ENCODE measurements at regions not wholly inside any gene's neighbourhood (a gene's known extent, or its start where the extent isn't known, plus 50 kb on each side); places are given as distances from the start of the nearest gene placed in this dataset.

- no peaks in the 10 kb centered on the region for H3K79me2 ChIP-seq (ENCODE audit: control insufficient read depth, insufficient read depth, low read length, unreplicated experiment)
- no peaks in the 10 kb centered on the region for H3K4me1 ChIP-seq (ENCODE audit: control insufficient read depth, insufficient read depth, low read length, unreplicated experiment)
- no peak overlapping the region for H3K4me3 ChIP-seq (ENCODE audit: low read depth, low read length)
- no peak overlapping the region for H2AFZ ChIP-seq (ENCODE audit: low read length, unreplicated experiment)
- H3K36me3 ChIP-seq (ENCODE audit: insufficient read depth, low read length): no peaks in the 10 kb centered on the region; the same call in 1 of the 2 replicates
- no peak overlapping the region for H3K27ac ChIP-seq (ENCODE audit: low read depth, low read length)
- no peaks in the 10 kb centered on the region for H3K27me3 ChIP-seq (ENCODE audit: insufficient read depth, low read length)
These were observed 64.8 kb upstream of the PLEKHG3 start for GRCh38 chr14:64639340-64639821.

- Histone ChIP-seq H3K4me3 (ENCODE audit: low read depth, low read length) (no peak overlapping the region), H3K4me1 (ENCODE audit: control insufficient read depth, insufficient read depth, low read length, unreplicated experiment) (peaks cover 9% of the 10 kb centered on the region), H3K27me3 (ENCODE audit: insufficient read depth, low read length) (no peaks in the 10 kb centered on the region), H3K79me2 (ENCODE audit: control insufficient read depth, insufficient read depth, low read length, unreplicated experiment) (no peaks in the 10 kb centered on the region), H2AFZ (ENCODE audit: low read length, unreplicated experiment) (no peak overlapping the region), H3K36me3 (ENCODE audit: insufficient read depth, low read length) (no peaks in the 10 kb centered on the region; the same call in 1 of the 2 replicates), H3K27ac (ENCODE audit: low read depth, low read length) (no peak overlapping the region)
These were observed 63.4 kb upstream of the PLEKHG3 start for GRCh38 chr14:64640839-64641238.

GRCh38 chr14:64641760-64642159 lies 62.5 kb upstream of the PLEKHG3 start:
- peaks cover 11% of the 10 kb centered on the region for H3K4me1 ChIP-seq (ENCODE audit: control insufficient read depth, insufficient read depth, low read length, unreplicated experiment)
- H3K36me3 ChIP-seq (ENCODE audit: insufficient read depth, low read length): no peaks in the 10 kb centered on the region; the same call in 1 of the 2 replicates
- H3K27ac ChIP-seq (ENCODE audit: low read depth, low read length): no peak overlapping the region
- no peaks in the 10 kb centered on the region for H3K79me2 ChIP-seq (ENCODE audit: control insufficient read depth, insufficient read depth, low read length, unreplicated experiment)
- no peaks in the 10 kb centered on the region for H3K27me3 ChIP-seq (ENCODE audit: insufficient read depth, low read length)
- no peak overlapping the region for H3K4me3 ChIP-seq (ENCODE audit: low read depth, low read length)
- H2AFZ ChIP-seq (ENCODE audit: low read length, unreplicated experiment): no peak overlapping the region

DNA sequence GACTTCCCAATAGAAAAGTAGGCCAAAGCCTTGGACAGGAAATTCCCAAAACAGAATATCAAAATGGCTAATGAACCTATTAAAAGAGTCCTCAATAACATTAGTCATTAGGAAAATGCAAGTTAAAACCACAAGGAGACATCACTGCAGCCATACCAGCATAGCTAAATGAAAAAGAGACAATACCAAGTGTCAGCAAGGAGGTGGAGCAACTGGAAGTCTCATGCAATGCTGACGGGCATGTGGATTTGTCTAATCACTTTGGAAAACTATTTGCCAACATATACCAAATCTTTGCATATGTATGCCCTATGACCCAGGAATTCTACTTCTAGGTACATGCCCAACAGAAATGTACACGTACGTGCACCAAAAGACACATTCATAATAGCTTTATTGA lies 60.5 kb upstream of the PLEKHG3 start:
- no peak overlapping the region for H3K4me3 ChIP-seq (ENCODE audit: low read depth, low read length)
- H2AFZ ChIP-seq (ENCODE audit: low read length, unreplicated experiment): no peak overlapping the region
- H3K79me2 ChIP-seq (ENCODE audit: control insufficient read depth, insufficient read depth, low read length, unreplicated experiment): no peaks in the 10 kb centered on the region
- no peaks in the 10 kb centered on the region; the same call in 1 of the 2 replicates for H3K36me3 ChIP-seq (ENCODE audit: insufficient read depth, low read length)
- H3K27ac ChIP-seq (ENCODE audit: low read depth, low read length): no peak overlapping the region
- peaks cover 11% of the 10 kb centered on the region for H3K4me1 ChIP-seq (ENCODE audit: control insufficient read depth, insufficient read depth, low read length, unreplicated experiment)
- no peaks in the 10 kb centered on the region for H3K27me3 ChIP-seq (ENCODE audit: insufficient read depth, low read length)

DNA sequence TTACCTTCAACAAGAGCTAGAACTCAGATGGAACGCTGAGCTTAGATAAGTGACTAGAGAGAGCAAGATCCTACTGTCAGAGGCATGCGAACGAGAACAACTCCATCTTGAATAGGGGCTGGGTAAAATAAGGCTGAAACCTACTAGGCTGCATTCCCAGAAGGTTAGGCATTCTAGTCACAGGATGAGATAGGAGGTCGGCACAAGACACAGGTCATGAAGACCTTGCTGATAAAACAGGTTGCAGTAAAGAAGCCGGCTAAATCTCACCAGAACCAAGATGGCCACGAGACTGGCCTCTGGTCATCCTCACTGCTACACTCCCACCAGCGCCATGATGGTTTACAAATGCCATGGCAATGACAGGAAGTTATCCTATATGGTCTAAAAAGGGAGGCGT lies 59.6 kb upstream of the PLEKHG3 start:
- Histone ChIP-seq H3K4me1 (ENCODE audit: control insufficient read depth, insufficient read depth, low read length, unreplicated experiment) (peaks cover 11% of the 10 kb centered on the region), H3K27ac (ENCODE audit: low read depth, low read length) (no peak overlapping the region), H3K27me3 (ENCODE audit: insufficient read depth, low read length) (no peaks in the 10 kb centered on the region), H3K79me2 (ENCODE audit: control insufficient read depth, insufficient read depth, low read length, unreplicated experiment) (no peaks in the 10 kb centered on the region), H3K4me3 (ENCODE audit: low read depth, low read length) (no peak overlapping the region), H2AFZ (ENCODE audit: low read length, unreplicated experiment) (no peak overlapping the region), H3K36me3 (ENCODE audit: insufficient read depth, low read length) (no peaks in the 10 kb centered on the region; the same call in 1 of the 2 replicates)

GRCh38 chr14:64645220-64645892 lies 58.9 kb upstream of the PLEKHG3 start:
- Histone ChIP-seq H3K27ac (ENCODE audit: low read depth, low read length) (peak overlapping the region; percentile 69), H3K4me1 (ENCODE audit: control insufficient read depth, insufficient read depth, low read length, unreplicated experiment) (peaks cover 11% of the 10 kb centered on the region), H3K79me2 (ENCODE audit: control insufficient read depth, insufficient read depth, low read length, unreplicated experiment) (no peaks in the 10 kb centered on the region), H2AFZ (ENCODE audit: low read length, unreplicated experiment) (peak overlapping the region; percentile 95), H3K27me3 (ENCODE audit: insufficient read depth, low read length) (no peaks in the 10 kb centered on the region), H3K36me3 (ENCODE audit: insufficient read depth, low read length) (no peaks in the 10 kb centered on the region; the same call in 1 of the 2 replicates), H3K4me3 (ENCODE audit: low read depth, low read length) (no peak overlapping the region)

GRCh38 chr14:64646103-64646502 lies 58.1 kb upstream of the PLEKHG3 start:
- H3K4me3 ChIP-seq (ENCODE audit: low read depth, low read length): no peak overlapping the region
- H3K79me2 ChIP-seq (ENCODE audit: control insufficient read depth, insufficient read depth, low read length, unreplicated experiment): no peaks in the 10 kb centered on the region
- peak overlapping the region; percentile 95 for H2AFZ ChIP-seq (ENCODE audit: low read length, unreplicated experiment)
- peaks cover 11% of the 10 kb centered on the region for H3K4me1 ChIP-seq (ENCODE audit: control insufficient read depth, insufficient read depth, low read length, unreplicated experiment)
- H3K27me3 ChIP-seq (ENCODE audit: insufficient read depth, low read length): no peaks in the 10 kb centered on the region
- no peaks in the 10 kb centered on the region; the same call in 1 of the 2 replicates for H3K36me3 ChIP-seq (ENCODE audit: insufficient read depth, low read length)
- H3K27ac ChIP-seq (ENCODE audit: low read depth, low read length): peak overlapping the region; percentile 69

- Histone ChIP-seq H3K79me2 (ENCODE audit: control insufficient read depth, insufficient read depth, low read length, unreplicated experiment) (no peaks in the 10 kb centered on the region), H3K27me3 (ENCODE audit: insufficient read depth, low read length) (no peaks in the 10 kb centered on the region), H3K4me3 (ENCODE audit: low read depth, low read length) (no peak overlapping the region), H3K36me3 (ENCODE audit: insufficient read depth, low read length) (no peaks in the 10 kb centered on the region), H3K27ac (ENCODE audit: low read depth, low read length) (no peak overlapping the region), H2AFZ (ENCODE audit: low read length, unreplicated experiment) (no peak overlapping the region), H3K4me1 (ENCODE audit: control insufficient read depth, insufficient read depth, low read length, unreplicated experiment) (peaks cover 20% of the 10 kb centered on the region)
These were observed 54.7 kb upstream of the PLEKHG3 start for GRCh38 chr14:64649383-64649998.

DNA sequence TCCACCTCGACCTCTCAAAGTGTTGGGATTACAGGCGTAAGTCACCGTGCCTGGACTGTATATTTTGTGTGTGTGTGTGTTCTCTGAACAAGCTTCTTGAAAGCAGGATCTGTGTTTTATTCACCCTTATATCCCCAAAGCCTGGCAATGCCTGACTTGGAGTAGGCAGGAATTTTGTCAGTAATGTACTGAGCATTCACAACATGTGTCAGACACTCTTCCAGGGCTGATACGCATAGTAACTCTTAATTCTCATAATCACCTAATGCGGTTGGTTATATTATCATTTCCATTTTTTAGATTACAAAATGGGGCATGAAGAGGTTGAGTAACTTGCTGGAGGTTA lies 50.4 kb upstream of the PLEKHG3 start:
- H3K79me2 ChIP-seq (ENCODE audit: control insufficient read depth, insufficient read depth, low read length, unreplicated experiment): no peaks in the 10 kb centered on the region
- no peak overlapping the region for H3K4me3 ChIP-seq (ENCODE audit: low read depth, low read length)
- H3K27ac ChIP-seq (ENCODE audit: low read depth, low read length): peak overlapping the region; percentile 42; the same call in 1 of the 2 replicates
- peaks cover 15% of the 10 kb centered on the region for H3K4me1 ChIP-seq (ENCODE audit: control insufficient read depth, insufficient read depth, low read length, unreplicated experiment)
- H3K36me3 ChIP-seq (ENCODE audit: insufficient read depth, low read length): no peaks in the 10 kb centered on the region
- no peaks in the 10 kb centered on the region for H3K27me3 ChIP-seq (ENCODE audit: insufficient read depth, low read length)
- H2AFZ ChIP-seq (ENCODE audit: low read length, unreplicated experiment): no peak overlapping the region

DNA sequence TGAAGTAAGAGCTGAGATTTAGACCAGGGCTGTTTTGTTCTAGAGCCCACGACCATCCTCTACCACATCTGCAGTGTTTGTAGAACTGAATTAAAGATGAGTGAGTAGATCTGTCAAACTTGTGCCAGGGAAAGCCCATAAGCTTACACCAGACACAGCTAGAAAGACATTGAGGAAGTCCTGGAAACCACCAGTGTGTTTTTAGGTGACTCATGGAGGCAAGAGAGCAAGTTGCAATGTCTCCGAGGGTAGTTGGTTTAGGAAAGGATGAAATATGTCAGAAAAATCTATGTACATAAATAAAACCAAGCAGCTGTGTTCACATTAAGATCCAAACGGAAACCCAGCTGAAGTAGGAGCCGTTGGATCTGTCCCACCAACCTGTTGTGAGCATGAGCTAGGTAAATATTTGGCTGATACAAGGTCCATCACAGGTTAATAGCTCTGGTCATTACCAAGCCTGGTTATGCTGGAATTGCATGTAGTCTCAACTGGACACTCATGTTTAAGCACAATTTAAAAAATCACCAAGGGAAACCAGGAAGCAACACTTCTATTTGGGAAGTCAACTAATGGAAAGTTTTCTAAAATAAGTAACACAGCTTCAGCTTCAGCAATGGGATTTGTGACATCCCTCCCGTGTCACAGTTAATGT lies 49.9 kb upstream of the PLEKHG3 start:
- peak overlapping the region; percentile 42 for H3K27ac ChIP-seq (ENCODE audit: low read depth, low read length)
- no peaks in the 10 kb centered on the region for H3K36me3 ChIP-seq (ENCODE audit: insufficient read depth, low read length)
- H3K4me1 ChIP-seq (ENCODE audit: control insufficient read depth, insufficient read depth, low read length, unreplicated experiment): peaks cover 15% of the 10 kb centered on the region
- no peak overlapping the region for H2AFZ ChIP-seq (ENCODE audit: low read length, unreplicated experiment)
- no peaks in the 10 kb centered on the region for H3K79me2 ChIP-seq (ENCODE audit: control insufficient read depth, insufficient read depth, low read length, unreplicated experiment)
- H3K27me3 ChIP-seq (ENCODE audit: insufficient read depth, low read length): no peaks in the 10 kb centered on the region
- no peak overlapping the region for H3K4me3 ChIP-seq (ENCODE audit: low read depth, low read length)

Measured in ACC112 (cell line).